IPS-15b (cell line): ENCODE measurements at regions not wholly inside any gene's neighbourhood (a gene's known extent, or its start where the extent isn't known, plus 50 kb on each side); places are given as distances from the start of the nearest gene placed in this dataset.

Experiments used
- H3K27me3 ChIP-seq: one replicate; pipeline ENCODE4 v1.6.1; 2013; ENCODE audit warnings: low read length; ENCODE audit not compliant: control insufficient read depth, insufficient read depth
- H3K36me3 ChIP-seq: one replicate; pipeline ENCODE4 v1.6.1; 2013; ENCODE audit warnings: low read length; ENCODE audit not compliant: control insufficient read depth, insufficient read depth
- H3K4me1 ChIP-seq: one replicate; pipeline ENCODE4 v1.6.1; 2013; ENCODE audit warnings: mild to moderate bottlenecking, low read length; ENCODE audit not compliant: control insufficient read depth, insufficient read depth
- H3K4me3 ChIP-seq: one replicate; pipeline ENCODE4 v1.5.1; 2013; ENCODE audit warnings: low read depth, low read length
- H3K9ac ChIP-seq: one replicate; pipeline ENCODE4 v1.6.1; 2013; ENCODE audit warnings: low read depth, mild to moderate bottlenecking, low read length
- H3K9me3 ChIP-seq: one replicate; pipeline ENCODE4 v1.6.1; 2013; ENCODE audit warnings: mild to moderate bottlenecking, low read length; ENCODE audit not compliant: control insufficient read depth, insufficient read depth

DNA sequence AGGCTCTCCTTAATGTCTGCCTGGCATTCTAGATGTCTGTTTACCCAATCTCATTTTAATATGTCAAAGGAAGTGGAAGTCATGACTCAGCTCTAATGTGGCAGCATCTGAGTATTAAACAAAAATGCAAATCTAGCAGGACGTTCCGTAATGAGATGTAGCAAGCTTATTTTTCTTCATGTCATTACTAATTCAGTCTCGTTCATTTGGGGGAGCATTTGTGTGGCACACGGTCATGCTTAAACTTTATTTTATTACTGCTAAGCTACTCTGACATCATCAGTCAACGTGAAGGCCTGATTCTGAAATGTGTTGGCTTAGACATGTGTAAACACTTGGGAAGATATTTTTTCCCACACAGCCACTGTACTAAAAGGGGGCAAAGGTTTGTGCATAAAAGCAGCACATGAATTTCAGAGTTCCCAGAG, 326.7 kb upstream of the TMPO start:
- H3K4me1 ChIP-seq, result no peaks in the 10 kb centered on the region
- H3K4me3 ChIP-seq, result no peak overlapping the region
- no peaks in the 10 kb centered on the region for H3K27me3 ChIP-seq
- no peaks in the 10 kb centered on the region for H3K9me3 ChIP-seq
- H3K9ac ChIP-seq, result no peak overlapping the region
- no peaks in the 10 kb centered on the region for H3K36me3 ChIP-seq

DNA sequence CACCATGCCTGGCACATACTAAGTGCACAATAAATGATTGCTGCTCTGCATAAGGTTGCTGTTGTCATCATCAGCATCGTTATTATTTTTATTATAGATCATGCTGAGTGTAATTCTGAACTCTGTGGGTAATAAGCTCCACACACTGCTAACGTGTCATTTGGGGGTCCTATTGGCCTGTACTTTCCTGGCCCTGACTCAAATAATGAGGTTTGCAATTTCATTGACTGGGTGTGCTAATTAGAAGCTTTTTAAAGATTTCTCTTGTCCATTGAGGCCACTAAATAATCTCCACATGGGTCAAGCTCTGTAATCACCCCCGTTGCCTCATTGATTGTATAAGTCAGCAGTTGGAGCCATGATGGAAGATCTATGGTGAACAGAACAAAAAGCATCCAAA, 320.8 kb upstream of the TMPO start:
- Histone ChIP-seq H3K9me3 (no peaks in the 10 kb centered on the region), H3K27me3 (no peaks in the 10 kb centered on the region), H3K4me1 (peaks cover 2% of the 10 kb centered on the region), H3K9ac (no peak overlapping the region), H3K4me3 (no peak overlapping the region), H3K36me3 (no peaks in the 10 kb centered on the region)

DNA sequence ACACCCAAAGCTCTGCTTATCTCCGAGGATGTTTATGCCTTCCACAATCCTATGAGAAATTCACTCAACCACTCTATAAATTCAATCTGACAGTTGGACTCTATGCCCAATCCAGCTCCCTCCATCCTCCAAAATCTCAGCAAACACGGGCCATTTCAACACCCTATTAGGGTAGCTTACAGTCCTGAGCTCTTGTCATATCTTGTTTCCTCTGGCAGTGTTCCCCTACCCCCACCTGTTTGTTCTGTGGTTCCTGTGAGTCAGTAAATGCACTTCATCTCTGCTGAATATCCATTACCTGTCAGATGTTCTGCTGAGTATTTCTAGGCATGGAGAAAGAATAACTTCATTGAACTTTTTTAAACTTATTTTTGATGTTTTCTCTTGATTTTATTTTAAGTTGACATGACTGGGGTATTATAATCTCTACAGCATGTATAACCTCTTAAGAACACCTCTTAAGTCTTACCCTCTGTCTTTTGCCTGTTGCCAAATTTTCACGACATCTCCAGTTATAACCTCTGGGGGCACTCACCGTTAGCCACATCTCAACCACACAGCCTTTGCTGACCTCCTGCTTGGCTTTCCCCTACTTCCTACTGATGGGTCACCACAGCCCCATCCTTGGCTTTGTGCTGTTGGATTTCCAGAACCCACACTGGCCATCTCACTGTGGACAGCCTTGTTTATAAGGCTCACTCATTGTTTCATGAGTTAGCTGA, 317.0 kb upstream of the TMPO start:
- no peaks in the 10 kb centered on the region for H3K27me3 ChIP-seq
- H3K36me3 ChIP-seq, result no peaks in the 10 kb centered on the region
- H3K9me3 ChIP-seq, result no peaks in the 10 kb centered on the region
- H3K4me1 ChIP-seq, result peaks cover 2% of the 10 kb centered on the region
- no peak overlapping the region for H3K4me3 ChIP-seq
- H3K9ac ChIP-seq, result no peak overlapping the region

DNA sequence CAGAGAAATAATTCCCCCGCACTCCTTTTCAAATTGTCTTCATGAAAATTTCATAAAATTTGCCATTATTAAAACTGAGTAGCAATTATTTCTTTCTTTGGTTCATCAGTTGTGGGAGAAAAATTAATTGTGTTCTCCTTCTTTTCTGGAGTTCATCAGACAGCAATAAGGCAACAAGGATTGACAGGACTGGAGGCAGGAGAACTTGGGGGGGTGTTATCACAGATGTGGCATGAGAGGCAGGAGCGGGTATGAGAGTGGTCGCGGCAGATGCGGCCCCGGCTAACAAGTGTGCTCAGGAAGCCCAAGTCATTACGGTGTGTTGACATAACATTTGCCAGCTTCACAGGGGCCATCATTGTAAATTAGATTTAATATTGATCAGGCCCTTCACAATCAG, 306.6 kb upstream of the TMPO start:
- H3K9ac ChIP-seq, result no peak overlapping the region
- no peaks in the 10 kb centered on the region for H3K36me3 ChIP-seq
- no peaks in the 10 kb centered on the region for H3K27me3 ChIP-seq
- no peak overlapping the region for H3K4me3 ChIP-seq
- no peaks in the 10 kb centered on the region for H3K9me3 ChIP-seq
- H3K4me1 ChIP-seq, result peaks cover 4% of the 10 kb centered on the region

- Histone ChIP-seq H3K4me3 (no peak overlapping the region), H3K36me3 (no peaks in the 10 kb centered on the region), H3K9ac (no peak overlapping the region), H3K27me3 (no peaks in the 10 kb centered on the region), H3K9me3 (no peaks in the 10 kb centered on the region), H3K4me1 (peaks cover 4% of the 10 kb centered on the region)
Measured at GRCh38 chr12:98211909-98212695, 303.3 kb upstream of the TMPO start.

GRCh38 chr12:98213556-98213955, 301.8 kb upstream of the TMPO start:
- Histone ChIP-seq H3K27me3 (no peaks in the 10 kb centered on the region), H3K4me1 (peaks cover 2% of the 10 kb centered on the region), H3K9me3 (no peaks in the 10 kb centered on the region)

DNA sequence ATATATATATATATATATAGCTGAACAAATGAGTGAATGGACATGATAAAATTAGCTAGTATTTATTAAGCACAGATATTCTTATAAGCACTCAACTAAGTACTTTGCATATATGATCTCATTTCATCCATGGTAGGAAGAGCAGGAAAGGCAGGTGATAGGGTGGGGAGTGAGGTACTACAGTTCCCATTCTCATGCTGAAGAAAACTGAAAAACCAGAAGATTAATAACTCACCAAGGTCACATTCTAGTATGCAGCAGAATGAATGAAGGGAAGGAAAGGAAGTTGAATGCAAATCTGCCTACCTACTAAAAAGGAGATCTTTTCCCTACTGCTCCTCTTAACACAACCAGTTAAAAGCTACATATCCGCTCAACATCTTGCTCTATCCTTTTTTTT, 298.1 kb upstream of the TMPO start:
- H3K27me3 ChIP-seq, result no peaks in the 10 kb centered on the region

More at GRCh38 chr12:98213556-98213955, 301.8 kb upstream of the TMPO start:
- no peak overlapping the region for H3K4me3 ChIP-seq
- H3K9ac ChIP-seq, result no peak overlapping the region
- no peaks in the 10 kb centered on the region for H3K36me3 ChIP-seq

GRCh38 chr12:98220636-98221035, 294.8 kb upstream of the TMPO start:
- Histone ChIP-seq H3K4me3 (no peak overlapping the region), H3K9ac (no peak overlapping the region), H3K27me3 (no peaks in the 10 kb centered on the region), H3K9me3 (no peaks in the 10 kb centered on the region), H3K36me3 (no peaks in the 10 kb centered on the region), H3K4me1 (peaks cover 16% of the 10 kb centered on the region)

More for the DNA sequence above, 298.1 kb upstream of the TMPO start:
- Histone ChIP-seq H3K36me3 (no peaks in the 10 kb centered on the region), H3K9me3 (no peaks in the 10 kb centered on the region), H3K4me3 (no peak overlapping the region), H3K9ac (no peak overlapping the region), H3K4me1 (peaks cover 16% of the 10 kb centered on the region)

DNA sequence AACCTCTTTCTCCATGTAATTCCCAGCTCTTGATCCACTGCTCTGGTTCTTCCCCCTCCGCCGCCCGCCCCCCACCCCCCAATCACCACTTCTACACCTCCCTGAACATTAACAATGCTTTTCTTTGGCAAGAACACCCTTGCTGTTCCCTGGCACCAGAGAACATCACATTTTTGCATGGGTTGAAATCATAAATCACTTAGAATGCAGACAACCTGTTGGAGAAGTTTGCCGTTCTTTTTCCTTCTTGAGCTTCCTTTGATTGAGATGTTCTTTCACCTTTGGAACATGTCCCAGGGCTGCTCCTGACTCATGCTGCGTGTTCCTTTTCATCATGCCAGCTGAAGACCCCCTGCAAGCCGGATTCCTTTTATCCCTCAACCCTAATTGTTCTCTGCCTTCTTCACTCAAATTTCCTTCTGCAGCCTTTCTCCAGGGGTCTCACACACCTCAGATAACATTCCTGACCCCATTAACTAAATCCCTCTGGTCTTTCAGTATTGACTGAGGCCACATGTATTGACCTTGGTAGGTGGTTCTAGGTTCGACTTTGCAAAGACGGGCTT, 294.1 kb upstream of the TMPO start:
- Histone ChIP-seq H3K4me3 (no peak overlapping the region), H3K27me3 (no peaks in the 10 kb centered on the region), H3K9ac (no peak overlapping the region), H3K4me1 (peaks cover 16% of the 10 kb centered on the region), H3K36me3 (no peaks in the 10 kb centered on the region), H3K9me3 (no peaks in the 10 kb centered on the region)

GRCh38 chr12:98222135-98222534, 293.3 kb upstream of the TMPO start:
- H3K27me3 ChIP-seq, result no peaks in the 10 kb centered on the region
- no peaks in the 10 kb centered on the region for H3K36me3 ChIP-seq
- H3K4me1 ChIP-seq, result peaks cover 16% of the 10 kb centered on the region
- H3K9ac ChIP-seq, result no peak overlapping the region
- no peak overlapping the region for H3K4me3 ChIP-seq
- no peaks in the 10 kb centered on the region for H3K9me3 ChIP-seq

DNA sequence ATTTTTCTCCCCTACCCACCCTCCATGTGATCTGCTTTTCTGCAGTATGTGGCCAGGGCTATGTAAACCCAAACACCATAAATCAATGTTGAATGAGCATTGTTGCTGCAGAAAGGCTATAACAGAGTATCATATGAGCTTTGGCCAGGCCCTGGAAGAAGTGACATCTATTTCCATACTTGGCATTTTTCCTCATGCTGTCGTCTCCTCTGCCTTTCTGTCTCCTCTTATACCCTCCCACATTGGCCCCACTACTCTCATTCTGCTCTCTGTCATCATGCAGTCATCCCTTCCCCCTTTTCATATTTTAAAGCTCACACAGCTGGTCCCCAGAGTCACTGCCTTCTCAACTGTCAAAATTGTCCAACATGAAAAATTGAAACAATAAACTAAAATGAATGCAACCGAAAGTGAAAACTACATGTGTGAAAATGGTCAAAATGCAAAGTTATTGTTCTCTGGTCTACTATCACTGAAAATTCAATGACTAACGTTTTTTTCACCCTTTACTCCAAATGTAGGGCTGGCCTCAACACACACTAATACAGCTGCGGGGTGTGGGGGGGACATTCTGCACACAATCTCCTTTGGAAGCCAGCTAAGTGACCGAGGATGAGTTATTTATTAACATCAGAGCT, 290.7 kb upstream of the TMPO start:
- Histone ChIP-seq H3K9me3 (no peaks in the 10 kb centered on the region), H3K4me1 (peaks cover 10% of the 10 kb centered on the region), H3K9ac (no peak overlapping the region), H3K27me3 (no peaks in the 10 kb centered on the region), H3K4me3 (no peak overlapping the region), H3K36me3 (no peaks in the 10 kb centered on the region)
